ENCODE measurements at regions not wholly inside any gene's neighbourhood (a gene's known extent, or its start where the extent isn't known, plus 50 kb on each side); places are given as distances from the start of the nearest gene placed in this dataset.

DNA sequence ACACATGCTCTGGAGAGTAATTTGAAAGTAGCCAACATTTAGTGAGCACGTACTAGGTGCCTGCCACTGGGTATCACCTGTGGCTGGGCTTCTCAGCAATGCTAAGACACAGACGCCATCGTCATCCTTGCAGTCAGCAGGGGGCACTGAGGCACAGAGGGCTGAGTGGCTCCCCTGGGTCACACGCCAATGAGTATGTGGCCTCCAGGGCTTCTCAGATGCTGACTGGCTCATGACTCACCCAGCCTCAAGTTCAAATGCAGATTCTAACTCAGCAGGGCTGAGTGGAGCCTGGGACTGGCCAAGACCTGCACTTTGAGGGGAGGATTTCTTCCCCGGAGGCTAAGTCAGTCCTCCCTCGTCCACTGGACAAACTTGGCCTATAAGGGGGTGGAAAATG lies 115.1 kb upstream of the CACNA1A start:
- TF ChIP-seq EZH2 (IDR thresholded peaks at IDR 0.05; ENCODE audit: low read length, unreplicated experiment) = no peak
- TF ChIP-seq, protein P1, sequence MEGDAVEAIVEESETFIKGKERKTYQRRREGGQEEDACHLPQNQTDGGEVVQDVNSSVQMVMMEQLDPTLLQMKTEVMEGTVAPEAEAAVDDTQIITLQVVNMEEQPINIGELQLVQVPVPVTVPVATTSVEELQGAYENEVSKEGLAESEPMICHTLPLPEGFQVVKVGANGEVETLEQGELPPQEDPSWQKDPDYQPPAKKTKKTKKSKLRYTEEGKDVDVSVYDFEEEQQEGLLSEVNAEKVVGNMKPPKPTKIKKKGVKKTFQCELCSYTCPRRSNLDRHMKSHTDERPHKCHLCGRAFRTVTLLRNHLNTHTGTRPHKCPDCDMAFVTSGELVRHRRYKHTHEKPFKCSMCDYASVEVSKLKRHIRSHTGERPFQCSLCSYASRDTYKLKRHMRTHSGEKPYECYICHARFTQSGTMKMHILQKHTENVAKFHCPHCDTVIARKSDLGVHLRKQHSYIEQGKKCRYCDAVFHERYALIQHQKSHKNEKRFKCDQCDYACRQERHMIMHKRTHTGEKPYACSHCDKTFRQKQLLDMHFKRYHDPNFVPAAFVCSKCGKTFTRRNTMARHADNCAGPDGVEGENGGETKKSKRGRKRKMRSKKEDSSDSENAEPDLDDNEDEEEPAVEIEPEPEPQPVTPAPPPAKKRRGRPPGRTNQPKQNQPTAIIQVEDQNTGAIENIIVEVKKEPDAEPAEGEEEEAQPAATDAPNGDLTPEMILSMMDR (conservative IDR thresholded peaks at IDR 0.05; ENCODE audit: low read depth, low read length) = peak; percentile 85

All from PC-3 (cell line).